ENCODE measurements at regions not wholly inside any gene's neighbourhood (a gene's known extent, or its start where the extent isn't known, plus 50 kb on each side); places are given as distances from the start of the nearest gene placed in this dataset.

- peak; percentile 17 for DNase-seq
Measured at GRCh38 chr1:240667351-240667750, 55.4 kb upstream of the GREM2 start.

DNA sequence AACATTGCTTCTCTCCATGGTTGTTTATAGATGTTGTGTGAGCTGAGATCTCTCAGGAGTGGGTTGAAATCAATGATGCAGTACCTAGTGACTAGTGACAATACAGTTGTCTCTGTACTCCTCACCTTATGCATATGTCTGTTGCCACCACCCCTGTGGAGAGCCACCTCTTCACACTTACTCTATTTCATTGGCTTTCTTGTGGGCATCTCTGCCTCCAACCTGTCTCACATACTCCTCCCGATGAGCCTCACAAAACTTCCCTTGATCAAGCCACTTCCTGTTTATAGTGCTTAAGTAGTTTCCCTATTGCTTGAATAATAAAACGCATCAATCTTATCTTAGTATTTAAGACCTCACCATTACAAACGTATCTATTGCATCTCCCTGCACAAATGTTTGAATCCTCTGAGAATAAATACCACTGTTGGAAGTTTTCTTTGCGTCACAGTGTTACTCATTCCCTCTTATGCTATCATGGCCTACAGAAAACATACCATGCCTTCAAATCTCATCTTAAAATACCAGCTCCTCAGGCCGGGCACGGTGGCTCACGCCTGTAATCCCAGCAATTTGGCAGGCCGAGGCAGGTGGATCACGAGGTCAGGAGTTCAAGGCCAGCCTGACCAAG is 54.7 kb upstream of the GREM2 start:
- no peak for DNase-seq

DNA sequence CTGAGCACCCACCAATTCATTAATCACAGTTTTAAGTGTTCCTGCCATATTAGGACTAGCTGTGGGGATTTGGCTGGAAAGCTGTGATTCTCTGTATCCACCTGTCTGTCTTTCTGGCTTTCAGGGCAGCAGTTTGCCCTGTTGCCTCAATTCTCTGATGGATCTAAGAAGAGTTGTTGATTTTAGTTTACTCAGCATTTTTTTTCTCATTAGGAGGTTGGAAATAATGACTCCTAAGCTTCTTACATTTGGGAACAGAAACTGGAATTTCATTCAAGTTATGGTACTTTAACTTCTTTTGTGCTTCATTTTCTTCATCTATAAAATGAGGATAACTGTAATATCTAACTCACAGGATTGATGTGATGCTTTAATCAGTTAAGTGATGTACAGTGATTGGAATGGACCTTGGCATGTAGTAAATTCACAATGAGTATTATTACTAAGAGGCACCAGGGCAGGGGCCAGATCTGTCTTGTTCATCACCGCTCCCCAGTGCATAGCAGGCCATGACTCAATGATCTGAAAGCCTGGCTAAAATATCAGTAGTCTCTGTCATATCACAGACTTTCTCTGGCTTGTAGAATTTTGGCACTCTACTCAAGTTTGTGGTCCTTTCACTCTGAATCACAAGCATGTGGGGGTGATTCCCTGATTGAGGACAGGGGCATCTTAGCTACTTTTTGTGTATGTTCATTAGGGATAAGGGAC is 51.4 kb upstream of the GREM2 start:
- DNase-seq = no peak

Measured in DMS53 (cell line).